Stimulated activated CD4-positive, alpha-beta T cell treated with anti-CD3 and anti-CD28 coated beads, Interleukin-4, amount 100 ng/mL, for 24 hours (primary cell): ENCODE measurements at regions not wholly inside any gene's neighbourhood (a gene's known extent, or its start where the extent isn't known, plus 50 kb on each side); places are given as distances from the start of the nearest gene placed in this dataset.

Experiments
- DNase-seq: peaks from one replicate; pipeline ENCODE4 v3.0.0-alpha.2; 2020

DNA sequence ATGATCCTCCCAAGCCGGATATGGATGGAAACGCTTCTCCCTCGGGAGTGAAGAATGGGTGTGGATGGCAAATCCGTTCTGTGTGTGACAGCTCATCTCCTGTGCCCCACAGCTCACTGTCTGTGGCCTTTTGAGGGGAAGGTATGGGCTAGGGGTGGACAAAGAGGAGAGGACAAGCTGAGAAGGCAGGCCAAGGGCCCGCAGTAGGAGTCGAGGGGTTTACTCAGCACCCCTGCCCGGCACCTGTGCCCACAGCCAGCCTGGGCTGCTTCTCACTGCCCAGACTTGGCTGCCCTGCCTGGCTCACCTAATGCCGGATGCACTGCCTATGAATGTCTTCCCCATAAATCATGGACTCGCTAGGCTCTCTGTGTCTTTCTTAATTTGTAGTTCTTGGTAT, 503.8 kb downstream of the TCERG1L start:
- DNase-seq: no peak

GRCh38 chr10:130808243-130808642, 503.3 kb downstream of the TCERG1L start:
- no peak for DNase-seq

DNA sequence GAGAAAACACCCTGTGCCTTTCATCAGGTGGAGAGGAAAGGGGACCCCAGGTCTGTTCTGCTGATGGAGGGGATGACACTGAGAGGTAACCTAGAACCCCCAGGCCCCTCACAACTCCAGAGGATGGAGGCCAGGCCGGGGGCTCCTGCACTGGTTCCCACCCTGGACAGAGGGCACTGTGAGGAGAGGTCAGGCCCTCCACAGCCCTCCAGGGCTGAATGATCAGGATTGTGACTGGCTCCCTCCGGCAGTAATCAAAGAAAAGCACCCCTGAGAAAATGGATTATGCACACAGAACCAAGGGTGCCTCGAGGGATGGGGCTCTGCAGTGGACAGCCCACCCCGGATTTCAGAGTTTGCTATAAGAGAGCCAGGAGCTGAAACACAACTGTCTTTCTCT, 502.8 kb downstream of the TCERG1L start:
- no peak for DNase-seq

GRCh38 chr10:130809181-130809580, 502.3 kb downstream of the TCERG1L start:
- no peak for DNase-seq

DNA sequence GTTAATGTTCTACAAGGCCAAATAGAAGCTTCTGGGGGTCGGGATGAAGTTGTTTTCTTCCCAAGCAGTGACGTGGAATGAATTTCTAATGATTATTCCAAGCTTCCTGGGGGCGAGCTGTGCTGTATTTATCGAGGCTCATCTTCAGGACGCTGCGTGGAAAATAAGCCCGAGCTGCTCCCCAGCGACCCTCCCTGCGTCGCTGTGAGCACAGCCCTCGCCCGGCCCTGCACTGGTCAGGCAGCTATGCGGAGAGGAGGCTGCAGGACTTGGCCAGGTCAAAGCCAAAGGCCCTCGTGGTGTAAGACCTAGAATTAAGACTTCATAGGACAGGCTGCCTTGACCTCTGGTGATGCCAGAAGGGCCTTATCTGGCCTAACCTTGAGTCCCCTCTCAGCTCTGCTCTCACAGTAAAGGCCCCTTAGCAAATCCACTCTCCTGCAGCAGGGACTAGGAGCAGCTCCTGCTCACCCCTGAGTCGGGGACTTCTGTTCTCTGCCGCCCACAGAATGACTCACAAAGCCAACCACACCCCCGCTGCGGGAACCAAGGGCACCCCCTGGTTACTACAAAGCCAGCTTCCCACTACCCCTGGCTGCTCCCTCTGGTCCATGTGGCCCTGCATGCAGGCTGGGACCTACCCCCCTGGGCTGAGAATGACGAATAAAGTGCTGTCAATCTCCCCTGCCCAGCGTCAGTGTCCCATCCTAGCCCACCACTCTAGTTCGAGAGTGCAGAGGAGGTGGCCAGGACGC, 501.6 kb downstream of the TCERG1L start:
- DNase-seq: no peak

GRCh38 chr10:130810856-130811255, 500.7 kb downstream of the TCERG1L start:
- no peak for DNase-seq

GRCh38 chr10:130812381-130813148, 499.0 kb downstream of the TCERG1L start:
- no peak for DNase-seq

- no peak for DNase-seq
Measured at GRCh38 chr10:130814610-130815009, 496.9 kb downstream of the TCERG1L start.

DNA sequence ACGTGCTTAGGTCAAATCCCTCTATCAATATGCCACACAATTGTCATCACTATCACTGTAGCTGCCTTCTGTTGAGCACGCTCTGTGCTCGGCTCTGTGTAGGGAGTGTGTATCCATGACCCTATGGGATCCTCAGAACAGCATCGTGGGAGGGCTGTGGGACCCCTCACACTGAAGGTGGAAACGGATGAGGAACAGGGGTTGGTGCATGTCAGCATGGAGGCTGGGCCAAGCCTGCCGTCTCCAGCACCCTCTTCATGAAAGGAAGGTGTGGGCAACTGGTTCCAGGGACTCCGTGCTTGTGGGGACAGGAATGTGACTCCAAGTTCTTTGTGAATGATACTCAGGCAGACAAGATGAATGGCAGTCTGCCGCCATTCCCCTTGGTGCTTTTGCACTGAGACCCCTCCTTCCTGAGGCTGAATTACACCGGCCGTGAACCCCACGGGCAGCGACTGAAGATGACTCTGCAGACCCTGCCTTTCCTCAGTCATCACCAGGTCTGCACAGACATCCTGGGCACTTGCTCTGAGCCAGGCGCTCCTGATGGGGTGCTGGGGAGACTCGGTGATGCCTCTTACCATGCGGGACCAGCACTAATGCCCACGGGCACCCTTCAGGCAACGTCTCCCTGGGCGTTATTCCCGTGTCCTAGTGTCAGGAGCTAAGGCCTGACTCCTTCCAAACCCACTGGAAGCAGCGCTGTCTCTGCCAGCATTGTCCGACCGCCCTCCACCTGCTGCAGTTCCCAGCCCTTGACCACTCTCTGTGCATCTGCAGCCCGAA, 495.2 kb downstream of the TCERG1L start:
- no peak for DNase-seq

GRCh38 chr10:130817046-130817624, 494.4 kb downstream of the TCERG1L start:
- no peak for DNase-seq

DNA sequence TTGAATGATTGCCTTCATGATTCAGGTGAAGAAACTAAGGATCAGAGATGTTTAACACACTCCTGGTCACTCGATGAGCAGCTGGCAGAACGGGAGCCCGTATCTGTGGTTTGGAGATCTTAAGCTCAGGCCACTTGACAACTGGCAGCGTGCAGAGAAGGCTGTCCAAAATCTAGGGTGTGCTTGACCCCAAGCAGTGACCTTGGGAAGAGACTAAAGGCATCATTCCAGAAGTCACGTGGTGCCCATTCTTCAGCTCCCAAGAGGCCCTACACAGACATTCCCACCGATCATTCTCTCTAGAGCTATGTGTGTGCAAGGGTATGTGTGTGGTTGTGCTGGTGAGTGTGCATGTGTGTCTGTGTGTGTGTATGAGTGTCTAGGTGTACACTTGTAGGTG, 493.8 kb downstream of the TCERG1L start:
- DNase-seq: no peak

DNA sequence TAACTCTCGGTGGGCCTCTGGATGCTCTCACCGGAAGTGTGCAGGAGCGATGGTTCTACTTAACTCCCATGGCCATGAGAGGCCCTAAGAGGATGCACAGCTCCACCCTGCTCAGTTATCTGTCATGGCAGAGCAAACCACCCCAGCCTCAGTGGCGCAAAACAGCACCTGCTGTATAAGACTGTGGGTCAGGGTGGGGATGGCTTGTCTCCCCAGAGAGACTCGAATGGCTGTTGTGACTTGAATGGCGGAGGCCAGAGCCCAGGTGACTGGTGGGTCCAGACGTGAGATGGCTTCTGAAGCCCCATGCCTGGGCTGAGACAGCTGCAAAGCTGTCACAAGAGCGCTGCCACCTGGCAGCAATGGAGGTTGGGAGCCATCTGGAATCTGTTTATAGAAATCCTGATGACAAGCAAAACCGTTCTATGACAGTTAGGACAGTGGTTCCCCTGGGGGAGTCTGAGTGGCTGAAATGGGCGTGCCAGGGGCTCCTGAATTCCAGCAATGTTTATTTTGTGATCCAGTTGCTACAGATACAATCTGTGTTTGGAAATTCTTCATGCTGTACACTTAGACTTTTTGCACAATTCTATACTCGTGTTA, 490.5 kb downstream of the TCERG1L start:
- DNase-seq: no peak

GRCh38 chr10:130824230-130825014, 487.1 kb downstream of the TCERG1L start:
- no peak for DNase-seq

DNA sequence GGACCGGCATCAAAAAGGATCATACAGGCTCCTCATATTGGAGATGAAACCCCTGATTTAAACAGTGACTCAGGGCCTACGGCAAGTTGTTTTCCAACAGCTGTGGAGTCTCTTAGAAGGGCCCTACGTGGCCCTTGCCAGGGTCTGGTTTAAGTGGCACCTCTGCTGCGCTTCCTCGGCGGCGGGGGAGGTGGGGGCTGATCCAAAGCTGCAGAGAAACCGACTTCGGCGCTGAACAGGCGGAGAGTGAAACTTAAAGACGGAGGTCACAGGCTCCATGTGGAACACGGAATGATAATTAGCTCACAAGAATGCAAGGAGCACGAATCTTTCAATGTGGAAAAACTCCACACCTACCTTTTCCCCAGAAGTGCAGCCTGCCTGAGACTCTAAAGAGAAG, 477.9 kb downstream of the TCERG1L start:
- DNase-seq: no peak

DNA sequence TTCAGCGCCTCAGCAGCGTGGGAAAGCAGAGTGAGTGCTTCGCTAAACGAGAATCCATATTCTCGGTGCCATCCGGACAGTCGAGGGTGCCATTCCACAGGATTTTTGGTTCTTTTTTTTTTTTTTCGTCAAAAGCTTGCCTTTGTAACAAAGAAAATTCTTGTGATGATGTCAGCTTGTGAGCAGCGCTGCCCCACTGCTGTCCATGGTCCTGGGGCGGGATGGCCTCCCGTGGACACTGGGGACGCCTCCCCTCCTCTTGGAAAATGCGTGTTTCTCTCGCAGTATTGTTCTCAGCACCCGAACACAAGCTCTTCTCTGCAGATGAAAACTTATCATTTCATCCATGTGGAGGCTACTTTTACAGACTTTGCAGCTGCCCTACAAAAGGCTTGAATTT, 477.4 kb downstream of the TCERG1L start:
- DNase-seq: no peak

DNA sequence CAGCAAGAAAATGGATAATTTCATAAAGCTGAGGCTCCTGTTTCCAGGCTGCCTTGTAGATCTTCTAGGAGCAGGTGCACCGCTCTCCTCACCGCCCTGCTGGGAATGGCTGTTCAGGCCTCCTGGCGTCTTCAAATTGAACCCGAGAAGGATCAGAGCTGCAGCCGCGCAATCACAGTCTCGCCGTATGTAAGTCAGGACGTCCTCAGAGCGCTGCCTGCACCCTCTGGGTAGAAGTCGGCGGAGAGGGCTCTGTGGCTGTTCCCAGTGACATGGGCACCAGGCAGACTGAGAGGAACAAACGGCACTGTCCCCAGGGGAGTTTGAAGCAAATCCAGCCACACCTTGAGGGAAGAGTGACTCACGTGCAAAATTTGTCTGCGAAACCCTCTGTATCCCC, 476.9 kb downstream of the TCERG1L start:
- DNase-seq: no peak

DNA sequence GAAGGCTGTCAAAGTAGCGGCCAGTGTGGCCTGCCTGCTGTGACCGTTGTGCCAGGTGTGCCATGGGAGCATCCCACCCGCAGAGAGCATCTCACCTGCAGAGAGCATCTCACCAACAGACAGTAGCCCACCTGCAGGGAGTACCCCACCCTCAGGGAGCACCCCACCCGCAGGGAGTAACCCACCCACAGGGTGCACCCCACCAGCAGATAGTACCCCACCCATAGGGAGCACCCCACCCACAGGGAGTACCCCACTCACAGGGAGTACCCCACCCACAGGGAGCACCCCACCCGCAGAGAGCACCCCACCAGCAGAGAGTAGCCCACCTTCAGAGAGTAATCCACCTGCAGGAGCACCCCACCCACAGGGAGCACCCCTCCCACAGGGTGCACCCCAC, 476.5 kb downstream of the TCERG1L start:
- no peak for DNase-seq

DNA sequence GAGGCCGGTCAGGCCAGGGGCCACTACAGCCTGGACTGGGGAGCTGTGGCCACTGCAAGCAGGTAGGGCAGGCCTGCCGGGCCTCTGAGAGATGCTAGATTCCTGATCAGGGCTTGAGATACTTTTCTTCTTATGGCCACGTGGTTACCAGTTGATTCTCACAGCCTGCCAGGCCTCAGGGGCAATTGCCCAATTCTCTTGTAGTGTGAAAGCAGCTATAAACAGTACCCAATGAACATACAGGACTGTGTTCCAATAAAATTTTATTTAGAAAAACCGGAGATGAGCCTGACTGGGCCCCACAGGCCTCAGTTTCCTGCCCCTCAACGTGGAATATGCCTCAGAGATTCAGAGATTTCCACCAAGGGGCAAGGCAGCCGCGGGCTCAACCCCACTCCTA, 475.2 kb downstream of the TCERG1L start:
- DNase-seq: no peak

DNA sequence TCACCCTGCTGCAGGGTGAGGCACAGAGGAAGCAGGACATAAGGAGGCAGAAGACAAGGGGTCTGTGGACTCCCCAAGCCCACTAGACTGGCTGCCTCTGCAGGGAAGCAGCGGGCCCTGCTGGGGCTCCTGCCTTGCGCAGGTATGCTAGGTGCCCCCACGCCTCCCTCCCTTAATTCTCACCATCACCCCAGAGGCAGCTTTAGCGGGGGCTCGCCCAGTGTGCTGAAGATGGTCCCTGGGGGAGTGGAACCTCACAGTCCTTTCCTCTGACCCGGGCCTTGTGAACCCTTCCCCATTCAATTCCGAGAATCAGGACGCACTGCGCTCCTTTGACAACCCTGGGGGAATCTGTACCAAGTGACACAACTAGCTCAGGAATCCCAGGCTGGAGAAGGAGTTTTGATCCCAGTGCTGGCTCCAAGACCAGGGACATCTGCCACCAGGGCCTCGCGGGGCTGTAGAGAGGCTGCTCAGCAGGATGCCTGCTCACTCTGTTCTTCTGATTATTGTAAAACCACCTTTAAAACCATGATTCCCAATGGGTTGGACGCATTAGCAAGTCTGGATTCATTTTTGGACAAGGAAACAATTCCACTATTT, 468.4 kb downstream of the TCERG1L start:
- DNase-seq: no peak

DNA sequence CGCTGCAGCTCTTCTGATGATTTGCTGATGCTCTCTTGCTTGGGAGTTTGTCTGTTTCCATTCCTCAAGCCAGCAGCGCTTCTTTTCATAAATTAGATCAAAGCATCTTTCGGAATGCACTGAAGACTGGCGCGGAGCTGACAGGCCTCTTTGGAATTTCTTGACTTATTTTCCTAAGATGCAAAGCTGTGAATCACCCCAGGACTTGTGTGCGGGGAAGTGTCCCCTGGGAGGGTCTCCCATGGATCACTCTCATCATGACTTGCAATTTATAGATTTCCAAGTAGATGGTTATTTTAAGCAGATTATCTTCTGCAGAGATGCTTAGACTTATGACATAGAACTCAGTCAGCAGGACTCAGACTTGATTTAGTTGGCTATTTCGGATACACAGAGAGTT, 467.2 kb downstream of the TCERG1L start:
- DNase-seq: no peak

- no peak for DNase-seq
Measured at GRCh38 chr10:130847170-130847569, 464.4 kb downstream of the TCERG1L start.

- no peak for DNase-seq
Measured at GRCh38 chr10:130848855-130849254, 462.7 kb downstream of the TCERG1L start.
